MM.1S (cell line): ENCODE measurements at regions not wholly inside any gene's neighbourhood (a gene's known extent, or its start where the extent isn't known, plus 50 kb on each side); places are given as distances from the start of the nearest gene placed in this dataset.

Experiments
- DNase-seq: peaks from one replicate; pipeline ENCODE4 v3.0.0-alpha.2; 2015
- H2AFZ ChIP-seq: fragments of 300-600 bp; sonication (generic); 2 replicates; pipeline ENCODE4 v1.6.0; 2016; ENCODE audit warnings: antibody characterized with exemption, low read length
- H3F3A ChIP-seq: fragments of 300-600 bp; sonication (generic); 2 replicates; pipeline ENCODE4 v1.6.1; 2016; ENCODE audit warnings: mild to moderate bottlenecking, antibody characterized with exemption, low read length, moderate library complexity, mixed read lengths; ENCODE audit not compliant: insufficient read depth
- H3K27ac ChIP-seq: fragments of 300-600 bp; sonication (generic); 2 replicates; pipeline ENCODE4 v1.5.1; 2016; ENCODE audit warnings: mild to moderate bottlenecking, low read length
- H3K27me3 ChIP-seq: fragments of 300-600 bp; sonication (generic); replicated peaks from 2 replicates; pipeline ENCODE4 v1.6.0; 2016; ENCODE audit warnings: low read length; ENCODE audit not compliant: insufficient read depth
- H3K36me3 ChIP-seq: fragments of 300-600 bp; sonication (generic); replicated peaks from 2 replicates; pipeline ENCODE4 v1.6.1; 2016; ENCODE audit warnings: mild to moderate bottlenecking, low read length, mixed read lengths; ENCODE audit not compliant: insufficient read depth
- H3K4me1 ChIP-seq: fragments of 300-600 bp; sonication (generic); 2 replicates; pipeline ENCODE4 v1.6.1; 2016; ENCODE audit warnings: low read length, mixed read lengths
- H3K4me2 ChIP-seq: fragments of 300-600 bp; sonication (generic); 2 replicates; pipeline ENCODE4 v1.6.0; 2016; ENCODE audit warnings: low read depth, low read length
- H3K4me3 ChIP-seq: fragments of 300-600 bp; sonication (generic); 2 replicates; pipeline ENCODE4 v1.5.1; 2016; ENCODE audit warnings: low read length, mixed read lengths
- H3K79me2 ChIP-seq: fragments of 300-600 bp; sonication (generic); 2 replicates; pipeline ENCODE4 v1.6.1; 2016; ENCODE audit warnings: mixed run types, low read length, mixed read lengths
- H3K9ac ChIP-seq: fragments of 300-600 bp; sonication (generic); 2 replicates; pipeline ENCODE4 v1.6.1; 2016; ENCODE audit warnings: low read length, mixed read lengths
- H3K9me2 ChIP-seq: fragments of 300-600 bp; sonication (generic); replicated peaks from 2 replicates; pipeline ENCODE4 v1.6.1; 2016; ENCODE audit warnings: mild to moderate bottlenecking, low read length, mixed read lengths; ENCODE audit not compliant: insufficient read depth
- H3K9me3 ChIP-seq: fragments of 300-600 bp; sonication (generic); replicated peaks from 2 replicates; pipeline ENCODE4 v1.6.1; 2016; ENCODE audit warnings: mild to moderate bottlenecking, low read length, mixed read lengths; ENCODE audit not compliant: insufficient read depth
- H4K20me1 ChIP-seq: fragments of 300-600 bp; sonication (generic); 2 replicates; pipeline ENCODE4 v1.6.1; 2016; ENCODE audit warnings: mild to moderate bottlenecking, low read length, moderate library complexity, mixed read lengths; ENCODE audit not compliant: insufficient read depth
- CTCF ChIP-seq: fragments of 300-600 bp; sonication (generic); IDR thresholded peaks from 2 replicates; pipeline ENCODE4 v1.5.1; 2016; ENCODE audit warnings: antibody characterized with exemption, low read length, mixed read lengths
- EZH2 ChIP-seq: fragments of 300-600 bp; sonication (generic); optimal IDR thresholded peaks from 2 replicates; pipeline ENCODE3; 2017; ENCODE audit warnings: low read depth, mild to moderate bottlenecking, antibody characterized with exemption, low read length, mixed read lengths
- EZH2phosphoT487 ChIP-seq: fragments of 300-600 bp; sonication (generic); IDR thresholded peaks from 2 replicates; pipeline ENCODE4 v1.6.1; 2018; ENCODE audit warnings: antibody characterized with exemption, low read length

GRCh38 chrX:125170459-125170858 lies 149.2 kb upstream of the TEX13C start:
- Histone ChIP-seq H4K20me1 (no peaks in the 10 kb centered on the region), H3K36me3 (no peaks in the 10 kb centered on the region), H3K9me2 (no peaks in the 10 kb centered on the region), H3K9ac (no peak overlapping the region), H3F3A (no peaks in the 10 kb centered on the region), H3K4me1 (no peaks in the 10 kb centered on the region), H3K27me3 (no peaks in the 10 kb centered on the region), H3K27ac (no peak overlapping the region), H3K4me3 (no peak overlapping the region), H3K9me3 (no peaks in the 10 kb centered on the region), H3K4me2 (no peak overlapping the region), H3K79me2 (no peaks in the 10 kb centered on the region), H2AFZ (no peak overlapping the region)
- DNase-seq: no peak
- TF ChIP-seq EZH2 (no peak), EZH2phosphoT487 (no peak), CTCF (no peak)

GRCh38 chrX:125172531-125172930 lies 147.1 kb upstream of the TEX13C start:
- H3K4me1 ChIP-seq: no peaks in the 10 kb centered on the region
- H3K36me3 ChIP-seq: no peaks in the 10 kb centered on the region
- no peaks in the 10 kb centered on the region for H4K20me1 ChIP-seq
- H3K79me2 ChIP-seq: no peaks in the 10 kb centered on the region
- no peaks in the 10 kb centered on the region for H3K9me2 ChIP-seq
- no peak for DNase-seq
- H3K4me3 ChIP-seq: no peak overlapping the region
- no peaks in the 10 kb centered on the region for H3K27me3 ChIP-seq
- H3K27ac ChIP-seq: no peak overlapping the region
- TF ChIP-seq EZH2phosphoT487: no peak
- no peaks in the 10 kb centered on the region for H3K9me3 ChIP-seq
- H3K4me2 ChIP-seq: no peak overlapping the region
- H2AFZ ChIP-seq: no peak overlapping the region
- H3F3A ChIP-seq: no peaks in the 10 kb centered on the region
- no peak overlapping the region for H3K9ac ChIP-seq

DNA sequence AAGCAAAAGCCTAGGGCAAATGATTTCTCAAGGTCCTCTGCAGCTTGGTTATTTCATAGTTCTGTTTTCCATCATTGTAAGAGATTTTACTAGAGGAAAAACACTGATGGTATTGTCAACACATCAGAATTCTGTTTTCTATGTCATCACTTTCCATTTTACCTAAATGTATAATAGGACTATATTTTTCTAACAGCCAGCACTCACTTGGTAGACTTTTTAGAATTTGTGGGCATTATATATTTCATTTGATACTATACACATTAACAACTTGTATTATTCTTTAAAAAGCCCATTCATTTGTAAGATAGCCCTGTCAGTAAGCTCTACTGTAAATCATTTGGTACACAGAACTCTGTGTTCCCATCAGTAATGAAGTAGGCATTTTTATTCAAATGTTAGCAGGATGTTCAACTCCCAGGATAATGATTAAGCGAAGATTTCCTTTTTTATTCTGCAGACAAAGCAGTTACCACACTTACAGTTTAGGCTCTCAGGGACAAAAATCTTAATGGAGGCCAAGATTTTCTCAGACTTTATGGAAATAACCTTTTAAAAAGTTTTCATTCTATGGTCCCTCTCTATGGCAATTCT lies 143.6 kb upstream of the TEX13C start:
- Histone ChIP-seq H3K4me1 (no peaks in the 10 kb centered on the region), H3K9me3 (no peaks in the 10 kb centered on the region), H3K4me2 (no peak overlapping the region), H3K9ac (no peak overlapping the region), H2AFZ (no peak overlapping the region), H3K4me3 (no peak overlapping the region), H3K9me2 (no peaks in the 10 kb centered on the region), H3K79me2 (no peaks in the 10 kb centered on the region), H3K36me3 (no peaks in the 10 kb centered on the region), H4K20me1 (no peaks in the 10 kb centered on the region), H3K27ac (no peak overlapping the region), H3F3A (no peaks in the 10 kb centered on the region), H3K27me3 (no peaks in the 10 kb centered on the region)
- TF ChIP-seq EZH2: no peak
- no peak for TF ChIP-seq CTCF
- TF ChIP-seq EZH2phosphoT487: no peak
- no peak for DNase-seq

DNA sequence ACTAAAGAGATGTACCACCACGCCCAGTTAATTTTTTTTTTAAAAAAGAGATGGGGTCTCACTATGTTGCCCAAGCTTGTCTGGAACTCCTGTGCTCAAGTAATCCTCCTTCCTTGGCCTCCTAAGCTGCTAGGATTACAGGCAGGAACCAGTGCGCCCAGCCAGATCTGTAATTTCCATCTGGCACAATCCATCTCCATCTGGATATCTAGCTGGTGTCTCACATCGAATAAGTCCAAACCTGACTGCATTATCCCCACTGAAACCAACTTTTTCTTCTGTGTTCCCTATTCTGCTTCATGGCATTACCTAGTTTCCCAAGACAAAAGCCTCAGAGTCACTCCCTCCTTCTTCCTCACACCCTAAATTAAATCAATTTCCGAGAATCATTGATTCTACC lies 125.8 kb upstream of the TEX13C start:
- no peak for TF ChIP-seq EZH2
- TF ChIP-seq CTCF: no peak
- TF ChIP-seq EZH2phosphoT487: no peak
- H3K9me3 ChIP-seq: no peaks in the 10 kb centered on the region
- no peak overlapping the region for H3K4me3 ChIP-seq
- H3K27me3 ChIP-seq: no peaks in the 10 kb centered on the region
- H3K36me3 ChIP-seq: no peaks in the 10 kb centered on the region
- H3K4me2 ChIP-seq: no peak overlapping the region
- no peaks in the 10 kb centered on the region for H3K4me1 ChIP-seq
- DNase-seq: no peak
- no peak overlapping the region for H3K27ac ChIP-seq
- no peaks in the 10 kb centered on the region for H3K79me2 ChIP-seq
- no peak overlapping the region for H3K9ac ChIP-seq
- H4K20me1 ChIP-seq: no peaks in the 10 kb centered on the region
- H2AFZ ChIP-seq: no peak overlapping the region
- no peaks in the 10 kb centered on the region for H3F3A ChIP-seq
- no peaks in the 10 kb centered on the region for H3K9me2 ChIP-seq
